ENCODE measurements at regions not wholly inside any gene's neighbourhood (a gene's known extent, or its start where the extent isn't known, plus 50 kb on each side); places are given as distances from the start of the nearest gene placed in this dataset.

DNA sequence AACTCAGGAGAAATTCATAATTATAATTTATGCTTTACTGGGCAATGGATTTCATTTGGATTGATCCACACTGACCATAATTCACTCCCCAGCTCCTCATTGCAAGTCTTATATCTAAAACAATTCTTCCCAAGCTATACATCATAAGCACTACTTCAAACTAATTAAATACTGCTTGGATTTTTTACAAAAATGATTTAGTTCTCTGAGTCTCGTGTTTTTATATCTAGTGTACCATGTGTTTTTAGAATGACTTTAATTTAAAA, 443.8 kb downstream of the GPAM start:
- DNase-seq (ENCODE audit: low spot score), result no peak

DNA sequence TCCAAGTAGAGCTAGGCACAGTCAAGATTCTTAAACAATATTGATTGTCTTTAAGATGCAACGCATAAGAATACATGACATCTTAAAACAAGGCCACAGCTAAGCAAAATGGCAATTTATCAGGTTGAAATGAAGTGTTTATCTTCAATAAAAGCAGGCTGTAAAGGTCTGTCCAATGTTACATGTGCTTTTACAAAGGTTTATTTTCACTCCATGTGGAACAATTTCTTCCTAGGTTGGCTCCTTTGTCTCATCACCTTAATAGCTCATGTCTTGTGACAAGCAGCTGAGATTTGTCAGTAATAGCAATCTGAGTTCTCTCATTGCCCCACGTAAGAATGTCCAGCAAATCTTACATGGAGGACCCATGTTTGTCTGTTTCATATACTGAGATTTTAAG, 437.6 kb downstream of the GPAM start:
- no peak for DNase-seq (ENCODE audit: low spot score)

DNA sequence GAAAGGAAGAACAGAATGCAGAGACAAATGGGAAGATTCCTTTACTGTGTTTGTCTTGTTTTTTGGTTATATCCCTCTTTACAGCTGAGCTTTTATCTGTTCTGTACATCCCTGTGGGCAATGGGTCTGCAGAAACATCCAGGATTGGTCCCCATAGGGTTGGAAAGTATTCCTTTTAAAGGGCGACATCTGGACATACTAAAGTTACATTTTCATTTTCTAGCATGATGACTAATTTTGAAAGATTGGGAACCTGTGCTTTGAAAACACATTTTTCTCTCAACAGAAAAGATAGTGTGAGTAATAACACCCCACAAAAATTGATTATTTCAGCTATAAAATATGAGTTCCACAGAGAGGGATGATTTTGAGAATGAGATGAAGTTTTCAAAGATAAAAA, 435.8 kb downstream of the GPAM start:
- no peak for DNase-seq (ENCODE audit: low spot score)

DNA sequence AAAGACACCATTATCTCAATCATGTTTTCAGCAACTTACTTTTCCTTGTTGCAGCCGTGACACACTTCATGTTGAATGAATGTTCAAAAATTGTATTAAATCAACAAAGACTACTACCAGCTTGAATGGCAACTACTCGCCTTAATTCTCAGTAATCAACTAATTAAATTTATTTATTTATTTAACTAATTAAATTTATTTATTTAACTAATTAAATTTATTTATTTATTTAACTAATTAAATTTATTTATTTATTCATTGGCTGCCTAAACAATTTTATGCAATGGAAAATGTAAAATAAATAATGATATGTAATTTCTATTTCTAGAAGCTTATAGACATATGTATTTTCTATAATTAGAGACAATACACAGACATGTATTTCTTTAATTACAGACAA, 435.4 kb downstream of the GPAM start:
- DNase-seq (ENCODE audit: low spot score), result no peak

DNA sequence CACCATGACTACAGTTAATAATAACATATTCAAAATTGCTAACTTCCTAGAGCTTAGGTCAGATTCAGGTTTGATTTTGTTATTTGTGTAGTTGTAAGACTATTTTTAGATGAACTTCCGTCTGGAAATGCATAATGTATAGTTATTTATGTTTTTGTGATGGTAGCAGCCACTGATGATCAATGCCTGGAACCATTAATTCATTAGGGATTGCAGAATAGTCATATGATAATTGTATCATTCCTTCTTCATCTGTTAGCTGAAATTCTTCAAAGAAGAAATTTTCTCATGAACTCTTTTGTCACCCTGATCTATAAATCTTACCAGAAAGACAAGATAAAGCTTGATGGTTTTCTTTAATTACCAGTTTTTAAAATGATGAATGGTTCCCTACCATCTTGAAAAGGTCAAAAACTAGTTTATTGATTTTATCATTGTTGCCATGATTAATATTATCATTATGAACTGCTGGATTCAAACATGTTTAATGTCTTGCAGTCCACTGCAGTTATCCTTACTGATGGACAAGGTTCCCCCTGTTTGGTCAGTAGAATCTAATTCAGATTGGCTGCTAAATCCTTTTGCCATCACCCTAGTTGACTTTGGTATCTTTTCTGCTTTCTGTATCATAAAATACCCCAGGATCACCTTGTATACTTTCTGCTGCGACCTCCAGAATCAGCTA, 433.3 kb downstream of the GPAM start:
- DNase-seq (ENCODE audit: low spot score), result no peak

DNA sequence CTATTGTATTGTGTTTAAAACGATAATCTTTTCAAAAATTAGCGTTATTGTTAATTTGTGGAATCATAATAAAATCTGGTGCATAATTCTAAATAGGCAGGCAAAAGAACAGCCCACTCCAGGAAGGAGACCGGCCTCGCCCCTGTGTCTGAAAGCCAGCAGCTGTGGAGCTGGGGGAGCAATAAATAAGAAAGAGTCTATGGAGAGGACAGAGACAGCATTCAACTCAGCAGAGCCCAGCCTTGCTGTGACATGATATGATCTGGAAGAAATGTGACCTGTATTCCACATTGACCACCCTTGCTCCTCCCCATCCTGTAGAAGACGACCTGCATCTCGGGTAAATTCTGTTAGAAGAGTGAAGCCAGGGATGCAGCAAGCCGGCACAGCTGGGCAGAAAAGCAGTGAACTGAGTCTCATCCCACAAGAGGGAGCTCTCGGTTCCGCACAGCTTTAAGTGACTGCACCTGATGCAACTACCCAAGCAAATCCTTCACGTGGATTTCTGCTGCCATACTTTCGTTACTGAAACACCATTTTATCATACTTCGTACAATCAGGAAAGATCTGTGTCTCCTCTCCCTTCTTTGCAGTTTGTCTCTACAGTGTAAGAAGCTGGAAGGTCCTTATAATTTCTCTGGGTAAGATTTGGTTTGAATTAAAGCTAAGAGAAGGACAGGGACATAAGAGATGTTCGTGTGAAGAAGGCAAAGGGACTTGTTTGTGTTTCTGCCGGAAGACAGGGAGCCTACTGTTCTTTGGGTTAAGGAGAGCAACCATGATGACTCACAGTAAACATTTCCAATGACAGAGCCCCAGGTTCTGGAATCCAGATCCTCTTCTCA, 427.1 kb downstream of the GPAM start:
- DNase-seq (ENCODE audit: low spot score), result peak; percentile 65

DNA sequence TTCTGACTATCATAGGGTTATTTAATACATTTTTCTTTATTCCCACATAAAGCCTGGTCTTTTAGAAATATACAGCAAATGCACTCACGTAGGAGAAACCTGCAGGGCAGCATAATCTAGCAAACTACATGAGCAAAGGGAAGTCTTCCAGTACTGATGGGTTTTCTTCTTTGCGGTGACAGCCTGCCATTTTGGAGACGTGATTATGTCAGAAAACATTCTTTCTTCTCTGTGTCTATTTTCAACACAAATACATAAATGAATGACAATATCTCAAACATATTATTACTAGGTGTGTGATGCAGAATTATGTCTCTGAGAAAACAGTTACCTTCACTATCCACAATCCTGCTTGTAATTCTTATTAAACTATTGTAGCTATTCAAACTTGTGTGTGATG, 425.0 kb downstream of the GPAM start:
- no peak for DNase-seq (ENCODE audit: low spot score)

DNA sequence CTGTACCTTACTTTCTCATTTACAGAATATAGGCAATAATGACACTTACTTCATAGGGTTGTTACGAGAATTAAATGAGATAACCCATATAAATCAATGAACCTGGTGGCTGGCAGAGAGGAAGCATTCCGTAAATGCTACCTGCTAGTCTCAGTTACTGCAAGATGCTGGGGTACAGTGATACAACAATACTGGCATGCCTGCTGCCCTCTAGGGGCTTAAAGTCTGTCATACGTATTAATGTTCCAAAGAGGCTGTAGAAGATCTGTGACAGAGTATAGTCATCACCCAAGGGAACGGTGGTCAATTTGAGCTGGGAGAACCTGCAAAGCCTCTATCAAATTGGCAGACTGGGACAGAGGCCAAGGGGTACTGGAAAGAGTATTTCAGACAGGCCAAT, 421.5 kb downstream of the GPAM start:
- DNase-seq (ENCODE audit: low spot score), result no peak

DNA sequence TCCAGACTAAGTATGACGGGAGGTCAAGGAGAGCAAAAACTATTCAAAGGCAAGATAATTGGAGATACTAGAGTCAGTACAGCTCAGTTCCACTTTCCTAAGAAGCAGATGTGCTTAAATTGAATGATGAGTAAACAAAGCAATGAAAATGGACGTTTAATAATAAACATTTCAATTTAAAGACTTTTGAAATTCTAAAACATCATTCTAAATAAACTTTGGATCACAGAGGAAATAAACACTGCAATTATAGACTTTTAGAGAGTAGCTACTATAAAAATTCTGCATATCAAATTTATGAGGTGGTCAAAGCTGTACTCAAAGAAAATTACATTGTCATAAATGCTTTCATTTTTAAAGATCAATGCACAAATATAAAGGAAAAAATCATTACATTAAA, 418.3 kb downstream of the GPAM start:
- DNase-seq (ENCODE audit: low spot score), result no peak

DNA sequence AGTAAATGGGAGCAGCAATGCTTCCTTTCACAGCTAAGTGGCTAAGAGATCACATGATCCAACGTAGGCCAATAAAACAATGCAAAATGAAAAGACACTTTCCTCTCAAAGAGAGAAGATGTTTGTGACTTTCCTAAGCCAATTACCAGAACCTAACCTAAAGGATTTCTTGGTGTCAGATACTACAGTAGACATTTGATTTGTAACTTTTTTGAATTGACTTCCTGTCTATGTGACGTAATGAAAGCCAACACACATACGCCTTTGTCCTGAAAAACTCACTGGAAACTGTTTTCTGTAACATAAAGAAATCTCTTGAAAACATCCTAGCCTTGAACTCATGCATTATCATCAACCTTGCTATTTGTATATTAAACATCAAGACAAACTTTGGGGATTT, 417.1 kb downstream of the GPAM start:
- DNase-seq (ENCODE audit: low spot score), result no peak

DNA sequence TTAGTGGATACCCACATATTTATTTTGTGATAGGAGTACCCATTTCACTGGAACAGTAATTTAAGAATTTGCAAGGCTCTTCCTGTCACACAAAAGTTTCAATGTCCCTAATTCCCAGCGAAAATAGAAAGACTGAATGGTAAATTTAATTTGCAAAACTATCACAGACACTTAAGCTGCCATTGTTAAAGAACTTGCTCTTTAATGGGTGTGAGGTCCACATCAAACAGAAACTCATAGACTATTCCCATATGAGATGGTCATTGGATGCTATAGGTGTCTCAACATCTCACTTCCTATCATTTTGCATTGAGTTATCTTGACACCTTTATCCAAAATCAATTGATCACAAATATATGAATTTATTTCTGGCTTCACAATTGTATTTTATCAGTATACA, 415.9 kb downstream of the GPAM start:
- DNase-seq (ENCODE audit: low spot score), result no peak

DNA sequence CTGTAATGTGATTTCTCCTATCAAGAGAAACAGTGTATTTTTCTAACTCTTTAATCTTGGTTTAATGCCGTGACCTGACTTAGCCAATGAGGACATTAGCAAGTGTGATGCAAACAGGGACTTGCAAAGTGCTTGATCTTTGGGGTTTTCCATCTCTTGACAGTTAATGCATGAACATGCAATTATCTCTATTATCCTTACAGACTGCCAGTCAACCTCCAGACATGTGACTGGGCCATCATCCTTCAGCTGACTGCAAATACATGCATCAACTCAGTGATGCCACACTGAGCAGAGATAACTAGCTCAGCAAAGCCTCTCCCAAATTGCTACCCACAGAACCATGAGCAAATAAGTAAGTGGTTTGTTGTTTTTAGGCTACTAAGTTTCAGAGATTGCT, 409.6 kb downstream of the GPAM start:
- DNase-seq (ENCODE audit: low spot score), result no peak

DNA sequence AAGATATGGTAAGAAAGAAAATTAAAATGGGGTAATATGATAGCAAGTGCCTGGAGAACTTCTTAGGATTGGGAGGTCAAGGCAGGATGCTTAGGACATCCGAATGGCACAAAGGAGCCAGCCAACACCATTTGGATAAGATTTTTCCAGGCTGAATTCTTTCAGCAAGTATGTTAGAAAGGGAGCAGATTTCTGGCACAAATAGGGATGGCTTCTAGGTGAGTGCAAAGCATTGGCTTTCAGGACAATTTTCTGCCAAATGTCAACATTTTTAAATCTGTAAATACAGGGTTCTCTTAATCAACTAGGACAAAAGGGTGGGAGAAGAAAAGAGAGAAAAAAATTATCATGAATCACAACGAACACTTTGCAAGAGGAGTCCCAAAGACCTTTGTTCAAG, 409.1 kb downstream of the GPAM start:
- no peak for DNase-seq (ENCODE audit: low spot score)

DNA sequence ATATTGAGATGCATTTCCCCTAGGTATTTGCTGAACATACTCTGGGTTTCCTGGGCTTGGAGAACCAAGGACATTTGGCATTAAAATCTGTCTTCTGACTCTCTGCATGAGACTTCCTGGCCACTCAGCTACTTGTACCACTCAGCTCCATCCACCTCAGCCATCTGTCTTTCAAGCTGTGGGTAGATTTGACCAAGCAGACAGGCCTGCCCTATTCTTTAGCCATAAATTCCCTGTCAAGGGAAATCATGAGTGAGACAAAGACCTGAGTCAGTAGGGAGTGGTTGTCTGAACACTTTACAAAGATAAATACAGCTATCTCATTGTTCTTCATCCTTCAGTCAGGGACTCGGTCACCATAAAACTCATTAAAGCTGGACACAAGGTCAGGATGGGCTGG, 399.1 kb downstream of the GPAM start:
- no peak for DNase-seq (ENCODE audit: low spot score)

DNA sequence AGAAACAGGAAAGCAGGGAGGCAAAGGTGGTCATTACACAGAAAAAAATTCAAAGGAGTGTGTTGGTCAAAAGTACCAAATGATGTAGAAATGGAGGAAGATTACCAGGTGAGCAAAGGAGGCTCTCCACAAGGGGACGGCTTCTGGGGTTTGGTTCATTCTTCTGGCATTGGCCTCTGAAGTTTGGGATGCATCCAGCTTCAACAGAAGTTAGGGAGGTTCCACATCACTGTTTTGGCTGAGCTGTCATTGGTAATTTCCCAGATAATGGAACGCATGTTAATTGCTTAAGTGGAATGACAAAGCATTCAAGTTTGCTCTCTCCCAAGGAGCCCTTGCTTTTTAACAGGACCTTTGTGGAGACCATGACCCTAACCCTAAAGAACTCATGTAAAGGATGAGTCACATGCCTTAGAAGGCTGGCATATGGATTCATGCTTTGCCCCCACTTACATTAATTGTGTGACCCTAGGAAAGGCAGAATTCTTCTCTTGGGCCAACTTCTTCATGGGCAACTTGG, 398.6 kb downstream of the GPAM start:
- DNase-seq (ENCODE audit: low spot score), result no peak

DNA sequence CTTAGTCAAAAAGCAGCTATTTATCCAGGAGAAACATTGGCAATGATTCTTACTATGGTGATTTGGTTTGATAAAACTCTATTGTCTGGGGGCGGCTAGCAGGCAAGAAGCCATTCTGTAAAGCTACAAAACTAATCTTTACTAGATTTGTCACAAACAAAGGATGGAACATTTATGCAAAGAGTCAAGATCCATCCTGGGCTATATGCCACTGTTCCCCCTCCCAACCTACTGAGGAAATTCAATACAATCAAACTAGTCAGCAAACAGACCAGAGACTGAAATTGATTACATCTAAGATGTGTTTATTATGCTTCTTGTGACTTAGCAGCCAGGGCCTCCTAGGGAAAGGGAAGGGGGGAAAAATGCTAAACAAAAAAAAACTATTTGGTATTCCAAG, 397.6 kb downstream of the GPAM start:
- peak; percentile 17 for DNase-seq (ENCODE audit: low spot score)

DNA sequence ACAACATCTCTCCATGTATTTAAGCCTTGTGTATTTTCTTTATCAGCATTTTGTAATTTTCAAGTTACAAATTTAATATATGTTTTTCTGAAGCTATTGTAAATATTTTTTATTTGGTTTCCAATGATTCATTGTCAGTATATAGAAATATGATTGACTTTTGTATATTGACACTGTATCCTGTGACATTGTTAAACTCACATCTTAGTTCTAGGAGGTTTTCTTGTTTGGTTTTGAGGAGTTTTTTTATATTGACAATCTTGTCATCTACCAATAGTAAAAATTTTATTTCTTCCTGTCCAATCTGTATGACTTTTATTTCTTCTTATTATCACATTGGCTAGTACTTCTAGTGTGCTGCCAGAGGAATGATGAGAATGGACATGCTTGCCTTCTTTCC, 393.7 kb downstream of the GPAM start:
- DNase-seq (ENCODE audit: low spot score), result no peak

DNA sequence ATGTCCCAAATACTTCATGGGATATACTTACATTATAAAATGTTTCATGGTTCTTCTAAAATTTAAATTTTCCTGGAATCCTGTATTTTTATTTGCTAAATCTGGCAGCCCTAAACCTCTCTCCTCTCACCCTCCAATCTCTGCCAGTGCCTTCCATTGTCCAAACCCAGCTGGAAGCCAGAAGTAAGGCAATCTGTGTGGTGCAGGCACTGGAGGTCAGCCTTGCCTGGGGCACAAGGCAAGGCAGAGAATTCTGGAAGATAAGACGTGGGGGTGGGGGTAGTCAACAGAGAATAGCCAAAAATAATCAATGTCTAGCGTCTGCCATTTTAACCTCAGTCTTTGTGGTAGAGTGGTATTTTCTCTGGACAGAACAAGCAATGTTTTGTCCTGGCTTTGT, 381.7 kb downstream of the GPAM start:
- no peak for DNase-seq (ENCODE audit: low spot score)

DNA sequence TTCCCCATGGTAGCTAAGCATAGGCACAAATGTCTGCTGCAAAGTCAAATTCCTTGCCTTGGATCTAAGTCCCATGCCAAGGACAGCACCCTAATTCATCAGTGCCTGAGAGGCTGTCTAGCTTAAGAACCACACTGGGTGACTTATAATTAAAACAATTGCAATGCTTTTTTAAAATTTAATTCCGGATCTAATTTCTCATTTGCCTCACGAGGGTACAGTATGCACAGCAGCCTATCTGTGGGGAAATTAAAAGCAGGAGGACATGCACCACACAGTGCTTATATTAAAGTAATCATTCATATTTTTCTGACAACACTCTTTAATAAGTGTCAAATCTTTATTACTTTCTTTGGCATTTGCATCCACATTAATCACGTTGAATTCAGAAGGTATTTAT, 378.8 kb downstream of the GPAM start:
- DNase-seq (ENCODE audit: low spot score), result no peak

DNA sequence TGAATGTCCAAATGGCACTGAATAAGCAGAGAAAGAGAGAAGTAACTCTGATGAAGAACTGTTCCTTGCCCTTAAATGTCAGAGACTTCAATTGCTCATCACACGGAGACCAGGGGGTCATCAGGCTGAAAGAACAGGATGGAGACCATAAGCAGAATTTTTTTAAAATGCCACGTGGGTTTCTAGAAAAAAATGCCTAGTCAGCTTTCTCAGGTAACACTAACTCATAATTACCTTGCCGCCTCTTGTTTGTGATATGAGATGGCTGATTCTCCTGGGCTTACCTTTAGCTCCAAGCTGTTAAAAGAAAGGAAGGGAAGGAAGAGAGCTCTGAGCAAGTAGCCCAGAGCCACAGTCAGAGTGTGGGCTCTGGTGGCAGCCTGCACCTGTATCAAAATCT, 372.0 kb downstream of the GPAM start:
- no peak for DNase-seq (ENCODE audit: low spot score)

DNA sequence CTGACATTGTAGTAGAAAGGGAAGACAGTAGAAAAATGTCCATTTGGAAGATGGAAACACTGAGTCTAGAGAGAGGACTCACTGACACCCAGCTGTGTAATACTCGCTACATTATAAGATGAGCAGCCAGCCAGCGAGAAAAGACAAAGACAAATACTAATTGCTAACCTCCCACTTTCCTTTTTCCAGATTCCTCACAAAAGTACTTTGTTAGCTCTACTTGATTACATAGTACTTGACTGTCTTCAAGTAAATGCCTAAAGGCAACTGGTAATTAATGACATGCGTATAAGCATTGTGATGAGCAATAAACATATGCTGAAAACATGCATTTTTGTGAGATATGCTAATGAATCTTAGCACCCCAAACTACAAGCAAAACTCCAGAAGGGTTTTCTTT, 363.1 kb downstream of the GPAM start:
- DNase-seq (ENCODE audit: low spot score), result no peak

DNA sequence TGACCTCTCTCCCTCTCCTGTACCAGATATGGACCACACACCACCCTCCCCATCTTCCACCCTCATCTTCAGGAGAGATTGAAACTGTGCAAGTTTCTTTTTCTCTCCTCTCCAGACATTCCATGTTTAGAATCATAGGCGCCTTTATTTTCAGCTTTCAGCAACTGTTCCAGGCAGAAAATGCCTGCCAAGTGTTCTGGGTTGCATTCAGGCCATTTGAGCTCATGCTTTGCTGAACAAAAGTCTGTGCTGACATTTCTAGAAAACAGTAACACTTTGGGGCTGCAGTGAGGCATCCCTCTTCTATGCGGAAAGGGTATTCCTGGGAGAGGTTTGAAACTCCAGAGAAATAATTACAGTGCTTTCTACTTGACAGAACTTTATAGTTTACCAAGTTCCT, 361.7 kb downstream of the GPAM start:
- peak; percentile 58 for DNase-seq (ENCODE audit: low spot score)

DNA sequence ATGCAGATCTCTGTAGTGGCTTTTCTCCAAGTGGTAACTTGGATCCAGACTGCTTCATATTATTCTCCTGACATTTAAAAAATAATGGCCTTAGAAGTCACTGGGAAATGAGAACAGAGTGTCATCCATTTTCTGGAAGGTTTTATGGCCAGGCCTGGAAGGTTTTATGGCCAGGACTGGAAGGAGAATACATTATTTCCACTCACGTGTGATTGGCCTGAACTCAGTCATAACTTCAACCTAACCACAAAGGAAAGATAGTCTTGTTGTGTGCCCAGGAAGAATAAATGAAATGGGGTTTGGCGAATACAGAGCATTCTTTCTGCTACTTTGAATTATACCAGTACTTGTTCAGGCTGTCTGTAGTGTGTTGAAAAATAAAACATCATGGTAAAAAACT, 360.9 kb downstream of the GPAM start:
- no peak for DNase-seq (ENCODE audit: low spot score)

DNA sequence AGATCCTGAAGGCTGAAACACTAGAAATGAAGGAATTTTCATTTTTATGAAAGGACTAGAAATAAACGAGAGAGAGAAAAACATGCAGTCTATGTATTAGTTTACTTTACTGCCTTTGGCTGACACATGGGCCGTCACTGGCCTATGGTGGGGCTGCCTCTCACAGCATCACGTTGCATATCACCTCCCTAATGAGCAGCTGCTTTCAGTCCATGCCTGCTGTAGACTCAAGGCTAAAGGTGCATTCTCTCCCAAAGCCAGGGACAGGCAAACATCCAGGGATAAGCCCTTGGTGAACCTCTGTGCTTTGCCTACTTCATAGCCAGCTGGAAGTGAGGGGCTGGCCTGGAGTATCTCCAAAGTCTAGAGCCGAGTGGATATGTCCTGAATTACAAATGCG, 359.4 kb downstream of the GPAM start:
- no peak for DNase-seq (ENCODE audit: low spot score)
